Neural progenitor cell (in vitro differentiated cells): ENCODE measurements at regions not wholly inside any gene's neighbourhood (a gene's known extent, or its start where the extent isn't known, plus 50 kb on each side); places are given as distances from the start of the nearest gene placed in this dataset.

Source experiments
- EZH2phosphoT487 ChIP-seq: fragments of 200-600 bp; sonication (generic); IDR thresholded peaks from 2 replicates; pipeline ENCODE4 v1.6.1; 2017; ENCODE audit warnings: antibody characterized with exemption
- TF ChIP-seq, protein P1 (sequence below): fragments of 200-600 bp; sonication (generic); IDR thresholded peaks from 2 replicates; pipeline ENCODE4 v1.5.1; 2017; ENCODE audit warnings: antibody characterized with exemption, mild to moderate bottlenecking

DNA sequence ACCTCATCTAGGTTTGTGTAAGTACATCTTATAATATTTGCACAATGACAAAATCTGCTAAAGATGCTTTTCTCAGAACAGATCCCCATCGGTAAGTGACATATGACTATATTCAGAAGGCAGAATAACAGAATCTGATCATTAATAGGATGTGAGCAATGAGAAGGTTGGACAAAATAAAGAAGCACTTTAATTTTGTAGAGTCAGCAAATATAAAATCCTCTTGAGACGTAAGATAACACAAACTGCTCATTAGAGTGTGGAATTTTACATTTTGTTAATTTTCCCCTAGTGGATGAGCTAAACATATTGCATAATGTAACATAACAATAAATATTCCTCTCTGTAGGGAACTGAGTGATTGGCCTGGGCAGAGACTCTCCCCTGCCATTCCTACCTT is 658.4 kb upstream of the ZP4 start:
- no peak for TF ChIP-seq EZH2phosphoT487
- TF ChIP-seq, protein P1, sequence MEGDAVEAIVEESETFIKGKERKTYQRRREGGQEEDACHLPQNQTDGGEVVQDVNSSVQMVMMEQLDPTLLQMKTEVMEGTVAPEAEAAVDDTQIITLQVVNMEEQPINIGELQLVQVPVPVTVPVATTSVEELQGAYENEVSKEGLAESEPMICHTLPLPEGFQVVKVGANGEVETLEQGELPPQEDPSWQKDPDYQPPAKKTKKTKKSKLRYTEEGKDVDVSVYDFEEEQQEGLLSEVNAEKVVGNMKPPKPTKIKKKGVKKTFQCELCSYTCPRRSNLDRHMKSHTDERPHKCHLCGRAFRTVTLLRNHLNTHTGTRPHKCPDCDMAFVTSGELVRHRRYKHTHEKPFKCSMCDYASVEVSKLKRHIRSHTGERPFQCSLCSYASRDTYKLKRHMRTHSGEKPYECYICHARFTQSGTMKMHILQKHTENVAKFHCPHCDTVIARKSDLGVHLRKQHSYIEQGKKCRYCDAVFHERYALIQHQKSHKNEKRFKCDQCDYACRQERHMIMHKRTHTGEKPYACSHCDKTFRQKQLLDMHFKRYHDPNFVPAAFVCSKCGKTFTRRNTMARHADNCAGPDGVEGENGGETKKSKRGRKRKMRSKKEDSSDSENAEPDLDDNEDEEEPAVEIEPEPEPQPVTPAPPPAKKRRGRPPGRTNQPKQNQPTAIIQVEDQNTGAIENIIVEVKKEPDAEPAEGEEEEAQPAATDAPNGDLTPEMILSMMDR: no peak
